Progenitor cell of endocrine pancreas (in vitro differentiated cells): ENCODE measurements at regions not wholly inside any gene's neighbourhood (a gene's known extent, or its start where the extent isn't known, plus 50 kb on each side); places are given as distances from the start of the nearest gene placed in this dataset.

Experiments used
- DNase-seq: peaks from one replicate; pipeline ENCODE4 v3.0.0; 2021; ENCODE audit warnings: low spot score; ENCODE audit not compliant: unreplicated experiment
- H3K27ac Mint-ChIP-seq: 2 replicates; pipeline ENCODE4 v1.8.0; 2021; ENCODE audit warnings: mild to moderate bottlenecking, moderate library complexity, mixed read lengths
- H3K27me3 Mint-ChIP-seq: 2 replicates; pipeline ENCODE4 v1.8.0; 2021; ENCODE audit warnings: mixed read lengths
- H3K36me3 Mint-ChIP-seq: 2 replicates; pipeline ENCODE4 v1.8.0; 2022; ENCODE audit warnings: mixed read lengths; ENCODE audit not compliant: insufficient read depth
- H3K4me1 Mint-ChIP-seq: 2 replicates; pipeline ENCODE4 v1.8.0; 2021; ENCODE audit warnings: low read depth, mixed read lengths
- H3K4me3 Mint-ChIP-seq: 2 replicates; pipeline ENCODE4 v1.8.0; 2021; ENCODE audit warnings: low read depth, mild to moderate bottlenecking, moderate library complexity, mixed read lengths
- H3K9me3 Mint-ChIP-seq: 2 replicates; pipeline ENCODE4 v1.8.0; 2021; ENCODE audit warnings: low read depth, mixed read lengths
- TF ChIP-seq, protein P1 (sequence below): fragments of 200-600 bp; sonication (generic); IDR thresholded peaks from one replicate; pipeline ENCODE4 v1.5.0; 2021; ENCODE audit warnings: antibody characterized with exemption, mild to moderate bottlenecking; ENCODE audit not compliant: unreplicated experiment

DNA sequence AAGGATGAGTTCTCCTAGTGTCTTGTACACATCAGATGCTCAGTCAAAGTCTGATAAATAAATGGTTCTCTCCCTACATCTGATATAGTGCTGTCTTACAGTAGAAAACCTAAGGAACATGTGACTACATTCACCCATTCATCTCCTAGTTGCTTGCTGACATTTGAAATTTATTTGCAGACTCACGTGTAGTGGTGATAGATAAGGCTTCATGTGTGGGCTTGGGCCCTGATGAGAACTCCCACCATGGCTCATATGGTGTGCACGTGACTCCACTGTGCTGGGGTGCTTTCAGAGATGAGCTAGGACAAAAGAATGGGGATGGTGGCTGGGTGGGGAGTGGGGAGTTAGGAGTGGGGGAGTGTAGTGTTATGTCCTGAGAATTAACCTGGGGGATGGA lies 287.3 kb downstream of the RPS24 start:
- TF ChIP-seq, protein P1, sequence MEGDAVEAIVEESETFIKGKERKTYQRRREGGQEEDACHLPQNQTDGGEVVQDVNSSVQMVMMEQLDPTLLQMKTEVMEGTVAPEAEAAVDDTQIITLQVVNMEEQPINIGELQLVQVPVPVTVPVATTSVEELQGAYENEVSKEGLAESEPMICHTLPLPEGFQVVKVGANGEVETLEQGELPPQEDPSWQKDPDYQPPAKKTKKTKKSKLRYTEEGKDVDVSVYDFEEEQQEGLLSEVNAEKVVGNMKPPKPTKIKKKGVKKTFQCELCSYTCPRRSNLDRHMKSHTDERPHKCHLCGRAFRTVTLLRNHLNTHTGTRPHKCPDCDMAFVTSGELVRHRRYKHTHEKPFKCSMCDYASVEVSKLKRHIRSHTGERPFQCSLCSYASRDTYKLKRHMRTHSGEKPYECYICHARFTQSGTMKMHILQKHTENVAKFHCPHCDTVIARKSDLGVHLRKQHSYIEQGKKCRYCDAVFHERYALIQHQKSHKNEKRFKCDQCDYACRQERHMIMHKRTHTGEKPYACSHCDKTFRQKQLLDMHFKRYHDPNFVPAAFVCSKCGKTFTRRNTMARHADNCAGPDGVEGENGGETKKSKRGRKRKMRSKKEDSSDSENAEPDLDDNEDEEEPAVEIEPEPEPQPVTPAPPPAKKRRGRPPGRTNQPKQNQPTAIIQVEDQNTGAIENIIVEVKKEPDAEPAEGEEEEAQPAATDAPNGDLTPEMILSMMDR = no peak
- Mint-ChIP-seq H3K36me3 (peaks cover under 1% of the 10 kb centered on the region), H3K27me3 (peaks cover 3% of the 10 kb centered on the region), H3K4me3 (no peak overlapping the region), H3K9me3 (peaks cover 15% of the 10 kb centered on the region), H3K27ac (no peak overlapping the region), H3K4me1 (peaks cover 3% of the 10 kb centered on the region)
- no peak for DNase-seq

DNA sequence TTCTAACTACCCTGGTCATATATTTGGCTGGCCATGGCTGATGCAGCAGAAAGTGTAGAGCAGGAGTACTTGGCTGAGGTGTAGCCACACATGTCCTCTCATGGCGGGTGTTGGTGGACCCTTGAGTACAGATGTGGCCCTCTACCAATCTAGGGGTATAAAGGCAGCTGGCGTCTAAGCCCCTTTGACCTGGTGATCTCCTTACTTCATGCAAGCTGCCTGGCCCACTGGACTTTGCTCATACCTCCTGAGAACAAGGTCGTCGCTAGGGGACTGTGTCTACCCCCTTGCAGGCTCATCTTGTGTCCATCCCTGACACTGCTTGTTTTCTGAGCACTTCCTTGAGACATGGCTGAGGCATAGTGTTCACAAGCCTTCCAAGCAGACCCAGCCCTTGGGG lies 287.8 kb downstream of the RPS24 start:
- H3K9me3 Mint-ChIP-seq = peaks cover 20% of the 10 kb centered on the region
- peak; percentile 3 for DNase-seq
- H3K36me3 Mint-ChIP-seq = peaks cover 4% of the 10 kb centered on the region
- H3K4me3 Mint-ChIP-seq = no peak overlapping the region
- TF ChIP-seq, protein P1 = no peak
- H3K27ac Mint-ChIP-seq = no peak overlapping the region
- peaks cover 3% of the 10 kb centered on the region for H3K27me3 Mint-ChIP-seq
- peaks cover 3% of the 10 kb centered on the region for H3K4me1 Mint-ChIP-seq

DNA sequence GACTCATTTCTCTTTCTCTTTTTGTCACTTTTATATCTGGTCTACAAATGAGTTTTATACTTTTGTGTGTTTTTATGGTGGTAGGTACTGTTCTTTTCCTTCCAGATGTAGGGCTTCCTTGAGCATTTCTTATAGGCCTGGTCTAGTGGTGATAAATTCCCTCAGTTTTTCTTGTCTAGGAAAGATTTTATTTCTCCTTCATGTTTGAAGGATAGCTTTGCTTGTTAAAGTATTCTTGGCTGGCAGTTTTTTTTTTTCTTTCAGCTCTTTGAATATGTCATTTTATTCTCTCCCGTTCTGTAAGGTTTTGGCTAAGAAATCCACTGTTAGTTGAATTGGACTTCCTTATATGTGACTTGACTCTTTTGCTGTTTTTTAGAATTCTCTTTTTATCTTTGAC lies 292.7 kb downstream of the RPS24 start:
- no peak overlapping the region for H3K4me3 Mint-ChIP-seq
- no peak overlapping the region for H3K27ac Mint-ChIP-seq
- DNase-seq = no peak
- H3K36me3 Mint-ChIP-seq = peaks cover 5% of the 10 kb centered on the region
- no peaks in the 10 kb centered on the region for H3K27me3 Mint-ChIP-seq
- peaks cover 4% of the 10 kb centered on the region for H3K4me1 Mint-ChIP-seq
- peaks cover 29% of the 10 kb centered on the region for H3K9me3 Mint-ChIP-seq
- TF ChIP-seq, protein P1 = no peak

DNA sequence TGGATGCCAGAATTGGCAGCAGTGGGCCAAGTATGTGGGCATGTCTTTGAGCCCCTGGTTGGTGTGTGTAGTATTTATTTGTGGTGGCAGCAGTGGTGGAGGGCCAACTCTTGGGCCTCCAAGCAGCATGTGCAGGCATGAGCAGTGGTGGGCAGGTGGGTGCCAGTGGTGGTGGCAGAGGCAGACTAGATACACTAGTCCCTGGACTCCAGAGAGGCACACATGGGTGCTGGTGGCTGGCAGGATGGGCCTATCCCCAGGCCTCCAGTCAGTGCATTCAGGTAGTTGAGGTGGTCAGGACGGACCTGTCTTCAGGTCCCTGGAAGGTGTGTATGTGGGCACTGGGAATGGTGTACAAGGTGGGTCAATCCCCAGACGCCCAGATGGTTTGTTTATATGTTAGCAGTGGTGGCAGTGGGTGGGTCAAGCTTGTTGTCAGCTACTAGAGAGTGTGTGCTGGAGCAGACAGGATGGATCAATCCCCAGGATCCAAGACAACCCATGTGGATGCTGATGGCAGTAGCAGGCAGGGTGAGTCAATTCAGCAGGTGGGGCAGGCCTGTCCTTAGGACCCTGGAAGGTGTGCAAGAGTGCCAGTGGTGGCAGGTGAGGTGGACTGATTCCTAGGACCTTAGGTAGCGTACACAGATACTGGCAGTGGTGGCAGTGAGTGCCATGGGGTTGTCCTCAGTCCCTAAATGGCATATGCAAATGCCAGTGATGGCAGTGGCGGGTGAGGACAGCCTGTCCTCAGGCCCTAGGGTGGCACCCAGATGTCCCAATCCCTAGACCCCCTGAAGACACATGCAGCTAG lies 294.3 kb downstream of the RPS24 start:
- H3K27me3 Mint-ChIP-seq = no peaks in the 10 kb centered on the region
- peak; percentile 5 for DNase-seq
- H3K4me1 Mint-ChIP-seq = peaks cover 6% of the 10 kb centered on the region
- H3K36me3 Mint-ChIP-seq = peaks cover 5% of the 10 kb centered on the region
- H3K9me3 Mint-ChIP-seq = peaks cover 29% of the 10 kb centered on the region
- TF ChIP-seq, protein P1 = no peak
- peak overlapping the region; percentile 22 for H3K27ac Mint-ChIP-seq
- H3K4me3 Mint-ChIP-seq = no peak overlapping the region

DNA sequence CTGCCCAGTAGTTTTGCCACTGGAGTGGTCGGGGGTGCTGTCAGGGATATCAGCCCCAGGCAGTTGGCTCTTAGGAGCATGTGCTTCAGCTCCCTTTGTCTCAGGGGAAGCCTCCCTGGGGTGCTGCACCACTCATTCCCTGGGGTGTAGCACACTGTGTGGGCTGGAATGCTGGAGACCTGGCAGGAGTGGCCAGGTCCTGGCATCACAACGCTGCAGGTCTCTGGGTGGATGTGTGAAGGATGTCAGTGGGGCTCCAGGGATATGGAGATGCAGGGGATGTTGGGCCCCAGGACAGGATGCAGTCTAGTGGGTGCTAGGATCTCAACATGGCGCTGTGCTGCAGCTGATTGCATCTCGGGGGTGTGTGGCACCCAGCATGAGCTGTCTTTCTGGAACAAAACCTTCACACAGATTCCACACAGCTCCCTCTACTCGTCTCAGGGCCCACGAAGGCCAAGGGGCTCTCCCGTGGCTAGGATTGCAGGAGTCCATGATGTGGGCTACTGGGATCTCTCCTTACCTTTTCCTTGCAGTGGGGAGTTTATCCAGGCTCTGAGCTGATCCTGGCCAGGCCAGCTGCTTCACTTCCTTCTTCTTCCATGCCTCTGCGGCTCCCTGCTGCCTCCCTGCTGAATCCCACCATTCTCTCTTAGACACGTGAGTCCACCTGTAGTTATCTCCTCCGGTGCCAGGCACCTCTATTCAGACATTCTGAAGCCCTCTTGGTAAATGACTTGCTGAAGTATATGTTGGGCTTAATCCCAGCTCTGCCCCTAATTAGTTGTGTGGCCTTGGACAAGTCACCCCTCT lies 295.1 kb downstream of the RPS24 start:
- TF ChIP-seq, protein P1 = no peak
- H3K36me3 Mint-ChIP-seq = peaks cover 5% of the 10 kb centered on the region
- peaks cover 8% of the 10 kb centered on the region for H3K4me1 Mint-ChIP-seq
- peak; percentile 7 for DNase-seq
- H3K9me3 Mint-ChIP-seq = peaks cover 26% of the 10 kb centered on the region
- H3K27ac Mint-ChIP-seq = no peak overlapping the region
- no peaks in the 10 kb centered on the region for H3K27me3 Mint-ChIP-seq
- H3K4me3 Mint-ChIP-seq = no peak overlapping the region
